Right renal cortex interstitium (tissue), 3 donors: ENCODE measurements at regions not wholly inside any gene's neighbourhood (a gene's known extent, or its start where the extent isn't known, plus 50 kb on each side); places are given as distances from the start of the nearest gene placed in this dataset.
"Not testable (repeated sequence)": the region's sequence is repeated elsewhere in the genome, so short reads cannot be mapped to it uniquely, and the experiment has no call there.

Source experiments
- DNase-seq, 3 donors: peaks; one replicate each; pipeline ENCODE4 v3.0.0-alpha.2; 2013; ENCODE audit warnings: low read depth in 3 of 3, low spot score in 2 of 3

GRCh38 chr2:234409590-234409989 is 87.3 kb downstream of the ARL4C start:
- no peak for DNase-seq

GRCh38 chr2:234406085-234406484 is 90.8 kb downstream of the ARL4C start:
- no peak for DNase-seq

- DNase-seq, result no peak
Observed at GRCh38 chr2:234405462-234405861, 91.4 kb downstream of the ARL4C start.

GRCh38 chr2:234404957-234405356 is 91.9 kb downstream of the ARL4C start:
- no peak for DNase-seq

- DNase-seq, result no peak
Observed at GRCh38 chr2:234403751-234404150, 93.1 kb downstream of the ARL4C start.

GRCh38 chr2:234403074-234403473 is 93.8 kb downstream of the ARL4C start:
- DNase-seq, result no peak

- DNase-seq, result no peak
Observed at GRCh38 chr2:234401426-234401825, 95.5 kb downstream of the ARL4C start.

GRCh38 chr2:234399451-234400246 is 97.2 kb downstream of the ARL4C start:
- no peak for DNase-seq

GRCh38 chr2:234398531-234398930 is 98.3 kb downstream of the ARL4C start:
- DNase-seq, result no peak

GRCh38 chr2:234395891-234396420 is 100.9 kb downstream of the ARL4C start:
- DNase-seq, result no peak

GRCh38 chr2:234394450-234394849 is 102.4 kb downstream of the ARL4C start:
- no peak for DNase-seq

- no peak for DNase-seq
Observed at GRCh38 chr2:234393354-234393753, 103.5 kb downstream of the ARL4C start.

GRCh38 chr2:234392041-234392615 is 104.8 kb downstream of the ARL4C start:
- DNase-seq, result no peak

- no peak for DNase-seq
Observed at GRCh38 chr2:234391625-234392024, 105.3 kb downstream of the ARL4C start.

- DNase-seq, result not testable (repeated sequence)
Observed at GRCh38 chr2:234389661-234390060, 107.2 kb downstream of the ARL4C start.

- DNase-seq, result no peak
Observed at GRCh38 chr2:234388591-234388990, 108.3 kb downstream of the ARL4C start.

- no peak for DNase-seq
Observed at GRCh38 chr2:234386971-234387370, 109.9 kb downstream of the ARL4C start.

GRCh38 chr2:234382131-234382530 is 114.8 kb downstream of the ARL4C start:
- no peak for DNase-seq

- DNase-seq, result not testable (repeated sequence)
Observed at GRCh38 chr2:234378958-234379357, 117.9 kb downstream of the ARL4C start.

- no peak for DNase-seq
Observed at GRCh38 chr2:234378440-234378839, 118.4 kb downstream of the ARL4C start.

GRCh38 chr2:234377761-234378391 is 119.0 kb downstream of the ARL4C start:
- DNase-seq, result no peak

- DNase-seq, result no peak
Observed at GRCh38 chr2:234376229-234376628, 120.7 kb downstream of the ARL4C start.
